AG10803 (cell line): ENCODE measurements at regions not wholly inside any gene's neighbourhood (a gene's known extent, or its start where the extent isn't known, plus 50 kb on each side); places are given as distances from the start of the nearest gene placed in this dataset.
"Not testable (repeated sequence)": the region's sequence is repeated elsewhere in the genome, so short reads cannot be mapped to it uniquely, and the experiment has no call there.

Experiments
- DNase-seq: peaks from one replicate; pipeline ENCODE4 v3.0.0; 2010; ENCODE audit warnings: low read depth
- H3K4me3 ChIP-seq: 2 replicates; pipeline ENCODE4 v1.5.1; 2011; ENCODE audit warnings: mild to moderate bottlenecking, low read length, control low read depth
- TF ChIP-seq, protein P1 (sequence below): conservative IDR thresholded peaks from 2 replicates; pipeline ENCODE4 v1.5.1; 2011; ENCODE audit warnings: mild to moderate bottlenecking, low read length, control low read depth, inconsistent platforms

DNA sequence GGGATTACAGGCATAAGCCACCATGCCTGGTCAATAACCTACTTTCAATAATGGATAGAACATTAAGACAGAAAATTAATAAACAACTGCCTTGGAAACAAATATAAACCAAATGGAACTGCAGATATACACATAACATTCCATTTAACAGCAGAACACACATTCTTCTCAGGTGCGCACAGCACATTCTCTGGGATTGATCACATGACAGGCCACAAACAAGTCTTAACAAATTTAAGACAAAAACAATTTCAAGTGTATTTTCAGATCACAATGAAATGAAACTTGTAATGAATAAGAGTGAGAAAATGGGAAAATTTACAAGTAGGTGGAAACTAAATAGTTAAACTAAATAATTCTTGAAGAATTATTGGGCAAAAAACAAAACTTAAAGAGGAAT is 167.9 kb downstream of the TBX18 start:
- TF ChIP-seq, protein P1, sequence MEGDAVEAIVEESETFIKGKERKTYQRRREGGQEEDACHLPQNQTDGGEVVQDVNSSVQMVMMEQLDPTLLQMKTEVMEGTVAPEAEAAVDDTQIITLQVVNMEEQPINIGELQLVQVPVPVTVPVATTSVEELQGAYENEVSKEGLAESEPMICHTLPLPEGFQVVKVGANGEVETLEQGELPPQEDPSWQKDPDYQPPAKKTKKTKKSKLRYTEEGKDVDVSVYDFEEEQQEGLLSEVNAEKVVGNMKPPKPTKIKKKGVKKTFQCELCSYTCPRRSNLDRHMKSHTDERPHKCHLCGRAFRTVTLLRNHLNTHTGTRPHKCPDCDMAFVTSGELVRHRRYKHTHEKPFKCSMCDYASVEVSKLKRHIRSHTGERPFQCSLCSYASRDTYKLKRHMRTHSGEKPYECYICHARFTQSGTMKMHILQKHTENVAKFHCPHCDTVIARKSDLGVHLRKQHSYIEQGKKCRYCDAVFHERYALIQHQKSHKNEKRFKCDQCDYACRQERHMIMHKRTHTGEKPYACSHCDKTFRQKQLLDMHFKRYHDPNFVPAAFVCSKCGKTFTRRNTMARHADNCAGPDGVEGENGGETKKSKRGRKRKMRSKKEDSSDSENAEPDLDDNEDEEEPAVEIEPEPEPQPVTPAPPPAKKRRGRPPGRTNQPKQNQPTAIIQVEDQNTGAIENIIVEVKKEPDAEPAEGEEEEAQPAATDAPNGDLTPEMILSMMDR: no peak
- DNase-seq: no peak
- no peak overlapping the region for H3K4me3 ChIP-seq

DNA sequence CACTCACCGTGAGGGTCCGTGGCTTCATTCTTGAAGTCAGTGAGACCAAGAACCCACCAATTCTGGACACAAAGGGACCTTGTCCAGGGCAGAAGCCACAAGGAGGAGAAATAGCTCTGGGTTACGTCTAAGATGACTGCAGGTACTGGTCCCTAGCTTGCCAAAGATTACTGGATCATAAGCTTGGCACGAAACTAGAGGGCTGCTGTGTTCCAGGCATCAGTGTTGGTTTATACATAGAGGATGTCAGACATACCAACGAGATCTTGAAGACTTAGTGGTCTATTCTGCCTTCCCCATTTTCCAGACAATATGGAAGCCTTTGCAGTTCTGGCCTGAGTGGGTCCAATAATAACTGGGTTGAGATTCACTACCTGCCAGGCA is 175.7 kb downstream of the TBX18 start:
- no peak for DNase-seq
- TF ChIP-seq, protein P1: no peak
- no peak overlapping the region for H3K4me3 ChIP-seq

DNA sequence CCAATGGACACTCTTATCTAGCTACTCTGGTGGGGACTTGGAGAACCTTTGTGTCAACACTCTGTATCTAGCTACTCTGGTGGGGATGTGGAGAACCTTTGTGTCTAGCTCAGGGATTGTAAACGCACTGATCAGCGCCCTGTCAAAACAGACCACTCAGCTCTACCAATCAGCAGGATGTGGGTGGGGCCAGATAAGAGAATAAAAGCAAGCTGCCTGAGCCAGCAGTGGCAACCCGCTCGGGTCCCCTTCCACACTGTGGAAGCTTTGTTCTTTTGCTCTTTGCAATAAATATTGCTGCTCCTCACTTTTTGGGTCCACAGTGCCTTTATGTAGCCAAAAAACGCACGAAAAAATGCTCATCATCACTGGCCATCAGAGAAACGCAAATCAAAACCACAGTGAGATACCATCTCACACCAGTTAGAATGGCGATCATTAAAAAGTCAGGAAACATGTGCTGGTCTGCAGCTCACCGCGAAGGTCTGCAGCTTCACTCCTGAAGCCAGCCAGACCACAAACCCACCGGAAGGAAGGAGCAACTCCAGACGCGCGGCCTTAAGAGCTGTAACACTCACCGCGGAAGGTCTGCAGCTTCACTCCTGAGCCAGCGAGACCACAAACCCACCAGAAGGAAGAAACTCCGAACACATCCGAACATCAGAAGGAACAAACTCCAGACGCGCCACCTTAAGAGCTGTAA is 176.3 kb downstream of the TBX18 start:
- not testable (repeated sequence) for H3K4me3 ChIP-seq, DNase-seq

- H3K4me3 ChIP-seq, DNase-seq: not testable (repeated sequence)
These were observed 177.0 kb downstream of the TBX18 start for GRCh38 chr6:84587202-84587940.

DNA sequence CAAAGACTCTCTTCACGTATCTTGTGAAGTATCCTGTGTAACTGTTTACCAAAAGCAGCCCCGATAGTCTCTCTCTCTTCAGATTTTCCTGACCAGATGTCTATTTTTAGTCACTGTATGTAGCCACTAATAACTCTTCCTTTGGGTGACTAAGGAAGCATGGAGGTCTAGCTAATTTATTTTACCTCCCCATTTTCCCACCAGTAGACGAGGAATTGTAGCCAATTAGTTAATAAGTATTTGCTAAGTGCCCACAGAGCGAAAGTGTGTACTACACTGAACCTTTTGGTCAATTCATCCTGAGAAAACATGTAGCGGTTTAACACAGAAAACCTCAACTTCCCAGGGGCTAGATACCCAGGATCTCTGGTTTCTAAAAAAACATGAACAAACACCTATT is 180.6 kb downstream of the TBX18 start:
- TF ChIP-seq, protein P1: no peak
- no peak overlapping the region for H3K4me3 ChIP-seq
- DNase-seq: no peak

- no peak for DNase-seq
- no peak overlapping the region for H3K4me3 ChIP-seq
- TF ChIP-seq, protein P1: no peak
These were observed 181.4 kb downstream of the TBX18 start for GRCh38 chr6:84582997-84583396.

DNA sequence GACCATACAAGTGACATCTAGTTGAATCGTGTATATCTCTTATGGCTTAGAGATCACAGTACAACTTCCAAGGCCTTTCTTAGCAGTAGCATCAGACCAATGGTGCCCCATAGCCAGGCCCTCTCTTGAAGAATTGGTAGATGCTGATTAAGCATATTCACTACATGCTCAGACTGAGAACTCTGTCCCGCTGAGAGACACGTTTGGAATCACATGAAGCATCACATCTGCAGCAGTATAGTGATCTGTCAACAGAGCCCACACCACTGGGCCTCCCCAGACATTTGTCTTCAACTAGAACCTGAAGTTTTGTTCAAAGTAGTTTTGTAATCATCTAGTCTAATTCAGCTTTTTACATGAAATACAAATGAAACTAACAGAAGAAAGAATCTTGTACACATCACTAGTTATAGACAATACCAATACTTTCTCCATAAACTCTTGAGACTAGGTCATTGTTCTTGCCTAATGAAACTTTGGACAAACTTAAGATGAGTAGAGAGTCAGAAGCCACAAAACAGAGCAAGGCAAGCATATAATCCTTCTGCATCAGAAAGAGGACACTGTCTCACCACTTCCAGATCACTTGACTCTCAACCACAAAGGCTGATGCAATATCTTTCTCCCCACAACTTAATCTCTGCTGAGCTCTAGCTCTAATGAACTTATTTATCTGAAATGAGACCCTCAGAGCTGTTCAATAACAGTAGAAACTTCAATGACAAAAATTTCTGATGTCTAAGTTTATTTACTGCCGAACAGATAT is 182.7 kb downstream of the TBX18 start:
- DNase-seq: peak; percentile 83
- no peak overlapping the region for H3K4me3 ChIP-seq
- TF ChIP-seq, protein P1: no peak; the same call in 1 of the 2 replicates

DNA sequence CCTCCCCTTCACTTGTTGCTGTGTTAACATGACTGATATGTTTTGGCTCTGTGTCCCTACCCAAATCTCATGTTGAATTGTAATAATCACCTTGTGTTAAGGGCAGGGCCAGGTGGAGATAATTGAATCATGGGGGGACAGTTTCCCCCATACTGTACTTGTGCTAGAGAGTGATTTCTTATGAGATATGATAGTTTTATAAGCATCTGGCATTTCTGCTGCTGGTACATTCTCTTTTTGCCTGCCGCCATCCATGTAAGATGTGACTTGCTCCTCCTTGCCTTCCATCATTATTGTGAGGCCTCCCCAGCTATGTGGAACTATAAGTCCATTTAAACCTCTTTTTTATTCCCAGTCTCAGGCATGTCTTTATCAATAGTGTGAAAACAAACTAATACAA is 185.0 kb downstream of the TBX18 start:
- DNase-seq: no peak
- TF ChIP-seq, protein P1: no peak

More for the DNA sequence above, 185.0 kb downstream of the TBX18 start:
- H3K4me3 ChIP-seq: no peak overlapping the region
